GM23338 (cell line): ENCODE measurements at regions not wholly inside any gene's neighbourhood (a gene's known extent, or its start where the extent isn't known, plus 50 kb on each side); places are given as distances from the start of the nearest gene placed in this dataset.

Experiments
- CREB1 ChIP-seq: fragments of 250-450 bp; sonication (Bioruptor Pico); IDR thresholded peaks from 2 replicates; pipeline ENCODE4 v1.5.0; 2020; ENCODE audit warnings: low read depth, mild to moderate bottlenecking, moderate library complexity
- CTCF ChIP-seq, 2 experiments: fragments of 200-600 bp in 1 of 2; sonication (generic) in 1 of 2; conservative IDR thresholded peaks; 2 replicates each; pipeline versions ENCODE4 v1.5.1 to v1.6.1; 2016 to 2017; ENCODE audit warnings: antibody characterized with exemption in 2 of 2, low read depth in 2 of 2, mild to moderate bottlenecking in 2 of 2, moderate library complexity in 1 of 2
- ETS1 ChIP-seq: IDR thresholded peaks from 2 replicates; pipeline ENCODE4 v1.6.1; 2016; ENCODE audit warnings: antibody characterized with exemption
- EZH2 ChIP-seq: fragments of 200-600 bp; sonication (generic); IDR thresholded peaks from one replicate; pipeline ENCODE4 v1.8.0; 2017; ENCODE audit warnings: antibody characterized with exemption, mild to moderate bottlenecking, low read depth; ENCODE audit not compliant: unreplicated experiment
- EZH2phosphoT487 ChIP-seq: fragments of 200-600 bp; sonication (generic); IDR thresholded peaks from one replicate; pipeline ENCODE4 v1.8.1; 2018; ENCODE audit warnings: antibody characterized with exemption; ENCODE audit not compliant: unreplicated experiment
- JUNB ChIP-seq: IDR thresholded peaks from one replicate; pipeline ENCODE4 v1.6.1; 2016; ENCODE audit warnings: antibody characterized with exemption; ENCODE audit not compliant: unreplicated experiment
- POLR2AphosphoS5 ChIP-seq: IDR thresholded peaks from 2 replicates; pipeline ENCODE4 v1.6.1; 2016; ENCODE audit warnings: antibody characterized with exemption, low read depth
- REST ChIP-seq: IDR thresholded peaks from one replicate; pipeline ENCODE4 v1.6.1; 2018; ENCODE audit warnings: antibody characterized with exemption; ENCODE audit not compliant: unreplicated experiment
- STAT1 ChIP-seq: IDR thresholded peaks from one replicate; pipeline ENCODE4 v1.6.1; 2016; ENCODE audit warnings: antibody characterized with exemption; ENCODE audit not compliant: unreplicated experiment
- ZNF114 ChIP-seq: fragments of 250-450 bp; sonication (Bioruptor Pico); IDR thresholded peaks from 2 replicates; pipeline ENCODE4 v1.5.0; 2020; ENCODE audit warnings: mild to moderate bottlenecking, moderate library complexity
- ZNF331 ChIP-seq: fragments of 250-450 bp; sonication (Bioruptor Pico); IDR thresholded peaks from 2 replicates; pipeline ENCODE4 v1.5.0; 2020; ENCODE audit warnings: low read depth, mild to moderate bottlenecking, moderate library complexity
- ZNF462 ChIP-seq: fragments of 250-450 bp; sonication (Bioruptor Pico); IDR thresholded peaks from 2 replicates; pipeline ENCODE4 v1.5.0; 2020; ENCODE audit warnings: mild to moderate bottlenecking, moderate library complexity

GRCh38 chr10:100683545-100684300, 61.7 kb upstream of the PAX2 start:
- TF ChIP-seq CTCF (conservative IDR thresholded peaks at IDR 0.05; ENCODE audit: low read depth in 2 of 2) (no peak), JUNB (no peak), ZNF331 (CRISPR knock-in tag) (no peak), CREB1 (CRISPR knock-in tag) (no peak), ZNF114 (CRISPR knock-in tag) (no peak), EZH2 (no peak), POLR2AphosphoS5 (no peak), REST (no peak), EZH2phosphoT487 (no peak), ZNF462 (CRISPR knock-in tag) (no peak), ETS1 (peak; percentile 26; the same call in 1 of the 2 replicates), STAT1 (no peak)
